ENCODE measurements at regions not wholly inside any gene's neighbourhood (a gene's known extent, or its start where the extent isn't known, plus 50 kb on each side); places are given as distances from the start of the nearest gene placed in this dataset.

DNA sequence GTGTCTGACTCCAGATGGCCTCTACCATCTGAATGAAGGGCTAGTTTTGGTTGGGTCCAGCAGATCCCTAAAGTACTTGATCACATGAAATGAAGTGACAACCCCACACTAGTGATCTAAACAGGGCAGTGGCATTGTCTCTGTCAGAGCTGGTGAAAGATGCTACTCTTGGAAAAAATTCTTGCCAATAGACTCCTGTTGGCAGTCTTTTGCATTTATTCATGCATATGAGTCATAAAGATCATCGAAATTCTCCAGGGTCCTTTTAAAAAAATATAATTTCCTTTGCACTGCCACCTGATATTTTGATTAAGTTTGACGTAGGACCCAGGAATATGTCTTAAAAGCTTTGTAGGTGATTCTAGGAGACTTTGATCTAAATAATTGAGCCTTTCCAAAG lies 135.1 kb upstream of the ELL2 start:
- TF ChIP-seq, protein P1, sequence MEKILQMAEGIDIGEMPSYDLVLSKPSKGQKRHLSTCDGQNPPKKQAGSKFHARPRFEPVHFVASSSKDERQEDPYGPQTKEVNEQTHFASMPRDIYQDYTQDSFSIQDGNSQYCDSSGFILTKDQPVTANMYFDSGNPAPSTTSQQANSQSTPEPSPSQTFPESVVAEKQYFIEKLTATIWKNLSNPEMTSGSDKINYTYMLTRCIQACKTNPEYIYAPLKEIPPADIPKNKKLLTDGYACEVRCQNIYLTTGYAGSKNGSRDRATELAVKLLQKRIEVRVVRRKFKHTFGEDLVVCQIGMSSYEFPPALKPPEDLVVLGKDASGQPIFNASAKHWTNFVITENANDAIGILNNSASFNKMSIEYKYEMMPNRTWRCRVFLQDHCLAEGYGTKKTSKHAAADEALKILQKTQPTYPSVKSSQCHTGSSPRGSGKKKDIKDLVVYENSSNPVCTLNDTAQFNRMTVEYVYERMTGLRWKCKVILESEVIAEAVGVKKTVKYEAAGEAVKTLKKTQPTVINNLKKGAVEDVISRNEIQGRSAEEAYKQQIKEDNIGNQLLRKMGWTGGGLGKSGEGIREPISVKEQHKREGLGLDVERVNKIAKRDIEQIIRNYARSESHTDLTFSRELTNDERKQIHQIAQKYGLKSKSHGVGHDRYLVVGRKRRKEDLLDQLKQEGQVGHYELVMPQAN (conservative IDR thresholded peaks at IDR 0.05), result no peak
- TF ChIP-seq BCL11A (IDR thresholded peaks at IDR 0.05; ENCODE audit: low read depth, low read length) (no peak), FOS (IDR thresholded peaks at IDR 0.05; ENCODE audit: borderline replicate concordance, extremely low read depth, insufficient read length) (no peak), EZH2 (IDR thresholded peaks at IDR 0.05; ENCODE audit: borderline replicate concordance, control insufficient read depth, low read depth, low read length) (no peak), POLR2A (IDR thresholded peaks at IDR 0.05; ENCODE audit: low read depth, low read length) (no peak), BMI1 (IDR thresholded peaks at IDR 0.05; ENCODE audit: borderline replicate concordance) (no peak), IRF4 (IDR thresholded peaks at IDR 0.05; ENCODE audit: low read depth, low read length) (no peak), SP1 (IDR thresholded peaks at IDR 0.05; ENCODE audit: low read depth, low read length) (no peak)
- TF ChIP-seq, protein P2, sequence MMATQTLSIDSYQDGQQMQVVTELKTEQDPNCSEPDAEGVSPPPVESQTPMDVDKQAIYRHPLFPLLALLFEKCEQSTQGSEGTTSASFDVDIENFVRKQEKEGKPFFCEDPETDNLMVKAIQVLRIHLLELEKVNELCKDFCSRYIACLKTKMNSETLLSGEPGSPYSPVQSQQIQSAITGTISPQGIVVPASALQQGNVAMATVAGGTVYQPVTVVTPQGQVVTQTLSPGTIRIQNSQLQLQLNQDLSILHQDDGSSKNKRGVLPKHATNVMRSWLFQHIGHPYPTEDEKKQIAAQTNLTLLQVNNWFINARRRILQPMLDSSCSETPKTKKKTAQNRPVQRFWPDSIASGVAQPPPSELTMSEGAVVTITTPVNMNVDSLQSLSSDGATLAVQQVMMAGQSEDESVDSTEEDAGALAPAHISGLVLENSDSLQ (IDR thresholded peaks at IDR 0.05), result no peak
- TF ChIP-seq, protein P3, sequence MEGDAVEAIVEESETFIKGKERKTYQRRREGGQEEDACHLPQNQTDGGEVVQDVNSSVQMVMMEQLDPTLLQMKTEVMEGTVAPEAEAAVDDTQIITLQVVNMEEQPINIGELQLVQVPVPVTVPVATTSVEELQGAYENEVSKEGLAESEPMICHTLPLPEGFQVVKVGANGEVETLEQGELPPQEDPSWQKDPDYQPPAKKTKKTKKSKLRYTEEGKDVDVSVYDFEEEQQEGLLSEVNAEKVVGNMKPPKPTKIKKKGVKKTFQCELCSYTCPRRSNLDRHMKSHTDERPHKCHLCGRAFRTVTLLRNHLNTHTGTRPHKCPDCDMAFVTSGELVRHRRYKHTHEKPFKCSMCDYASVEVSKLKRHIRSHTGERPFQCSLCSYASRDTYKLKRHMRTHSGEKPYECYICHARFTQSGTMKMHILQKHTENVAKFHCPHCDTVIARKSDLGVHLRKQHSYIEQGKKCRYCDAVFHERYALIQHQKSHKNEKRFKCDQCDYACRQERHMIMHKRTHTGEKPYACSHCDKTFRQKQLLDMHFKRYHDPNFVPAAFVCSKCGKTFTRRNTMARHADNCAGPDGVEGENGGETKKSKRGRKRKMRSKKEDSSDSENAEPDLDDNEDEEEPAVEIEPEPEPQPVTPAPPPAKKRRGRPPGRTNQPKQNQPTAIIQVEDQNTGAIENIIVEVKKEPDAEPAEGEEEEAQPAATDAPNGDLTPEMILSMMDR (IDR thresholded peaks at IDR 0.05 in 2 of 3, conservative IDR thresholded peaks at IDR 0.05 in 1 of 3; ENCODE audit: control insufficient read depth in 2 of 3, extremely low read depth in 1 of 3, insufficient read depth in 1 of 3, low read depth in 3 of 3, low read length in 3 of 3), result no peak
- TF ChIP-seq, protein P4, sequence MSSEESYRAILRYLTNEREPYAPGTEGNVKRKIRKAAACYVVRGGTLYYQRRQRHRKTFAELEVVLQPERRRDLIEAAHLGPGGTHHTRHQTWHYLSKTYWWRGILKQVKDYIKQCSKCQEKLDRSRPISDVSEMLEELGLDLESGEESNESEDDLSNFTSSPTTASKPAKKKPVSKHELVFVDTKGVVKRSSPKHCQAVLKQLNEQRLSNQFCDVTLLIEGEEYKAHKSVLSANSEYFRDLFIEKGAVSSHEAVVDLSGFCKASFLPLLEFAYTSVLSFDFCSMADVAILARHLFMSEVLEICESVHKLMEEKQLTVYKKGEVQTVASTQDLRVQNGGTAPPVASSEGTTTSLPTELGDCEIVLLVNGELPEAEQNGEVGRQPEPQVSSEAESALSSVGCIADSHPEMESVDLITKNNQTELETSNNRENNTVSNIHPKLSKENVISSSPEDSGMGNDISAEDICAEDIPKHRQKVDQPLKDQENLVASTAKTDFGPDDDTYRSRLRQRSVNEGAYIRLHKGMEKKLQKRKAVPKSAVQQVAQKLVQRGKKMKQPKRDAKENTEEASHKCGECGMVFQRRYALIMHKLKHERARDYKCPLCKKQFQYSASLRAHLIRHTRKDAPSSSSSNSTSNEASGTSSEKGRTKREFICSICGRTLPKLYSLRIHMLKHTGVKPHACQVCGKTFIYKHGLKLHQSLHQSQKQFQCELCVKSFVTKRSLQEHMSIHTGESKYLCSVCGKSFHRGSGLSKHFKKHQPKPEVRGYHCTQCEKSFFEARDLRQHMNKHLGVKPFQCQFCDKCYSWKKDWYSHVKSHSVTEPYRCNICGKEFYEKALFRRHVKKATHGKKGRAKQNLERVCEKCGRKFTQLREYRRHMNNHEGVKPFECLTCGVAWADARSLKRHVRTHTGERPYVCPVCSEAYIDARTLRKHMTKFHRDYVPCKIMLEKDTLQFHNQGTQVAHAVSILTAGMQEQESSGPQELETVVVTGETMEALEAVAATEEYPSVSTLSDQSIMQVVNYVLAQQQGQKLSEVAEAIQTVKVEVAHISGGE (CRISPR knock-in tag; IDR thresholded peaks at IDR 0.05), result no peak
